NCI-H2196 treated with DMSO at 0.1 percent for 48 hours (cell line): ENCODE measurements at regions not wholly inside any gene's neighbourhood (a gene's known extent, or its start where the extent isn't known, plus 50 kb on each side); places are given as distances from the start of the nearest gene placed in this dataset.

Experiments
- DNase-seq: peaks from one replicate; lab custom pipeline; 2025; ENCODE audit not compliant: unreplicated experiment; lab: John Stamatoyannopoulos, UW

GRCh38 chr6:132868057-132868456 lies 53.7 kb downstream of the RPS12 start:
- DNase-seq: no peak

GRCh38 chr6:132872923-132873322 lies 58.6 kb downstream of the RPS12 start:
- no peak for DNase-seq

- DNase-seq: no peak
These were observed 62.6 kb downstream of the RPS12 start for GRCh38 chr6:132877003-132877402.

GRCh38 chr6:132887204-132887603 lies 72.8 kb downstream of the RPS12 start:
- DNase-seq: no peak

GRCh38 chr6:132888701-132889100 lies 74.3 kb downstream of the RPS12 start:
- no peak for DNase-seq

GRCh38 chr6:132892929-132893771 lies 78.8 kb downstream of the RPS12 start:
- no peak for DNase-seq

- no peak for DNase-seq
These were observed 79.6 kb downstream of the RPS12 start for GRCh38 chr6:132893772-132894490.

- no peak for DNase-seq
These were observed 84.0 kb downstream of the RPS12 start for GRCh38 chr6:132898376-132898775.

- no peak for DNase-seq
These were observed 86.5 kb downstream of the RPS12 start for GRCh38 chr6:132900849-132901248.

GRCh38 chr6:132902901-132903300 lies 88.5 kb downstream of the RPS12 start:
- no peak for DNase-seq

GRCh38 chr6:132907231-132907630 lies 92.9 kb downstream of the RPS12 start:
- no peak for DNase-seq

GRCh38 chr6:132907914-132908313 lies 93.5 kb downstream of the RPS12 start:
- no peak for DNase-seq

- DNase-seq: no peak
These were observed 95.4 kb downstream of the RPS12 start for GRCh38 chr6:132909742-132910141.

- no peak for DNase-seq
These were observed 96.4 kb downstream of the RPS12 start for GRCh38 chr6:132910759-132911158.

- no peak for DNase-seq
These were observed 104.9 kb downstream of the RPS12 start for GRCh38 chr6:132919045-132919860.

GRCh38 chr6:132927713-132928112 lies 113.3 kb downstream of the RPS12 start:
- no peak for DNase-seq

- DNase-seq: no peak
These were observed 114.8 kb downstream of the RPS12 start for GRCh38 chr6:132929141-132929540.

- no peak for DNase-seq
These were observed 116.9 kb downstream of the RPS12 start for GRCh38 chr6:132931313-132931712.

- no peak for DNase-seq
These were observed 117.7 kb downstream of the RPS12 start for GRCh38 chr6:132931936-132932514.

- DNase-seq: no peak
These were observed 118.2 kb downstream of the RPS12 start for GRCh38 chr6:132932588-132932987.

- DNase-seq: no peak
These were observed 118.7 kb downstream of the RPS12 start for GRCh38 chr6:132933090-132933489.
